Mesenchymal stem cell (in vitro differentiated cells and primary cell): ENCODE measurements at regions not wholly inside any gene's neighbourhood (a gene's known extent, or its start where the extent isn't known, plus 50 kb on each side); places are given as distances from the start of the nearest gene placed in this dataset.

Experiments
- DNase-seq: peaks from one replicate; pipeline ENCODE4 v3.0.0-alpha.2; 2013
- H2AFZ ChIP-seq: one replicate; pipeline ENCODE4 v1.6.1; 2013; ENCODE audit warnings: low read depth, mild to moderate bottlenecking, control low read depth, inconsistent platforms, low read length, moderate library complexity
- H2AK5ac ChIP-seq: 2 replicates; pipeline ENCODE4 v1.6.1; 2013; ENCODE audit warnings: low read length, moderate library complexity, mild to moderate bottlenecking, inconsistent platforms; ENCODE audit not compliant: severe bottlenecking
- H2BK120ac ChIP-seq: one replicate; pipeline ENCODE4 v1.6.1; 2013; ENCODE audit warnings: low read depth, mild to moderate bottlenecking, inconsistent platforms, low read length, moderate library complexity
- H2BK12ac ChIP-seq, 2 experiments: one replicate each; pipeline ENCODE4 v1.6.1; 2013; ENCODE audit warnings: inconsistent platforms in 2 of 2, low read length in 2 of 2, mild to moderate bottlenecking in 2 of 2, moderate library complexity in 2 of 2, control low read depth in 1 of 2
- H2BK15ac ChIP-seq: one replicate; pipeline ENCODE4 v1.6.1; 2013; ENCODE audit warnings: mild to moderate bottlenecking, low read depth, inconsistent platforms; ENCODE audit not compliant: poor library complexity, severe bottlenecking
- H2BK5ac ChIP-seq: 2 replicates; pipeline ENCODE4 v1.6.1; 2013; ENCODE audit warnings: low read depth, mild to moderate bottlenecking, low read length, control low read depth, inconsistent platforms; ENCODE audit not compliant: poor library complexity, severe bottlenecking
- H3K14ac ChIP-seq, 2 experiments: one replicate each; pipeline ENCODE4 v1.6.1; 2013; ENCODE audit warnings: inconsistent platforms in 2 of 2, low read length in 2 of 2, control low read depth in 1 of 2, mild to moderate bottlenecking in 1 of 2, moderate library complexity in 1 of 2
- H3K18ac ChIP-seq, 2 experiments: one replicate each; pipeline ENCODE4 v1.6.1; 2013; ENCODE audit warnings: inconsistent platforms in 2 of 2, low read length in 2 of 2, control low read depth in 1 of 2, low read depth in 1 of 2, mild to moderate bottlenecking in 1 of 2
- H3K23ac ChIP-seq, 2 experiments: one replicate each; pipeline ENCODE4 v1.6.1; 2013; ENCODE audit warnings: inconsistent platforms in 2 of 2, low read length in 2 of 2, mild to moderate bottlenecking in 2 of 2, moderate library complexity in 2 of 2, control low read depth in 1 of 2
- H3K27ac ChIP-seq: 2 replicates; pipeline ENCODE4 v1.5.1; 2013; ENCODE audit warnings: mild to moderate bottlenecking, moderate library complexity, low read length, control low read depth, inconsistent platforms; ENCODE audit not compliant: poor library complexity, severe bottlenecking
- H3K27me3 ChIP-seq, 2 experiments: 2 replicates each; pipeline versions ENCODE4 v1.6.1 to v1.7.0; 2013; ENCODE audit warnings: low read length in 2 of 2, mild to moderate bottlenecking in 2 of 2, moderate library complexity in 2 of 2, control low read depth in 1 of 2, inconsistent platforms in 1 of 2; ENCODE audit not compliant: control insufficient read depth in 1 of 2, insufficient read depth in 1 of 2
- H3K36me3 ChIP-seq, 2 experiments: 2 replicates each; pipeline versions ENCODE4 v1.6.1 to v1.7.0; 2013; ENCODE audit warnings: low read length in 2 of 2, control low read depth in 1 of 2, inconsistent platforms in 1 of 2, low read depth in 1 of 2, mild to moderate bottlenecking in 1 of 2; ENCODE audit not compliant: insufficient read depth in 2 of 2, control insufficient read depth in 1 of 2
- H3K4ac ChIP-seq, 2 experiments: one replicate each; pipeline ENCODE4 v1.6.1; 2013; ENCODE audit warnings: inconsistent platforms in 2 of 2, low read length in 2 of 2, mild to moderate bottlenecking in 2 of 2, moderate library complexity in 2 of 2, control low read depth in 1 of 2, low read depth in 1 of 2
- H3K4me1 ChIP-seq: 2 replicates; pipeline ENCODE4 v1.6.1; 2013; ENCODE audit warnings: low read depth, low read length, control low read depth; ENCODE audit not compliant: control insufficient read depth, insufficient read depth
- H3K4me2 ChIP-seq: 2 replicates; pipeline ENCODE4 v1.6.1; 2013; ENCODE audit warnings: low read length, mild to moderate bottlenecking, inconsistent platforms; ENCODE audit not compliant: poor library complexity, severe bottlenecking
- H3K4me3 ChIP-seq, 2 experiments: 2 replicates each; pipeline versions ENCODE4 v1.5.1 to v1.7.0; 2013; ENCODE audit warnings: low read length in 2 of 2, mild to moderate bottlenecking in 2 of 2, control low read depth in 1 of 2, low read depth in 1 of 2; ENCODE audit not compliant: insufficient read depth in 1 of 2
- H3K79me1 ChIP-seq: replicated peaks from 2 replicates; pipeline ENCODE4 v1.6.1; 2013; ENCODE audit warnings: mild to moderate bottlenecking, control low read depth, low read length, inconsistent platforms; ENCODE audit not compliant: poor library complexity, severe bottlenecking
- H3K9ac ChIP-seq: 2 replicates; pipeline ENCODE4 v1.7.0; 2013; ENCODE audit warnings: mild to moderate bottlenecking, low read length, moderate library complexity
- H3K9me3 ChIP-seq: 2 replicates; pipeline ENCODE4 v1.7.0; 2013; ENCODE audit warnings: mild to moderate bottlenecking, low read length; ENCODE audit not compliant: control insufficient read depth
- H4K8ac ChIP-seq: one replicate; pipeline ENCODE4 v1.6.1; 2013; ENCODE audit warnings: inconsistent platforms, mild to moderate bottlenecking, low read length, moderate library complexity
- H4K91ac ChIP-seq: one replicate; pipeline ENCODE4 v1.6.1; 2013; ENCODE audit warnings: mild to moderate bottlenecking, low read length, inconsistent platforms
- WGBS: methylation state at CpG from one replicate; pipeline ENCODE4 v1.1.7; 2013; ENCODE audit warnings: mixed read lengths; 5-methylcytosine and 5-hydroxymethylcytosine counted together

- DNase-seq: no peak
- H2AK5ac ChIP-seq: no peak overlapping the region
- H3K4me2 ChIP-seq: no peak overlapping the region
- H2BK15ac ChIP-seq: no peak overlapping the region
- H2BK12ac ChIP-seq: peak overlapping the region in 1 of 2 experiments; percentile 31
- H2BK5ac ChIP-seq: no peak overlapping the region
- H3K9me3 ChIP-seq: no peaks in the 10 kb centered on the region
- peak overlapping the region in 1 of 2 experiments; percentile 73 for H3K23ac ChIP-seq
- peak overlapping the region; percentile 72 for H4K91ac ChIP-seq
- H3K27me3 ChIP-seq: no peaks in the 10 kb centered on the region
- H3K27ac ChIP-seq: no peak overlapping the region
- no peaks in the 10 kb centered on the region for H3K79me1 ChIP-seq
- H3K4ac ChIP-seq: no peak overlapping the region
- no peak overlapping the region for H3K14ac ChIP-seq
- no peak overlapping the region for H2AFZ ChIP-seq
- no peak overlapping the region for H2BK120ac ChIP-seq
- H3K4me1 ChIP-seq: no peaks in the 10 kb centered on the region
- H4K8ac ChIP-seq: peak overlapping the region; percentile 23
- WGBS: 74% methylated on average over 4 of the region's 4 CpGs
- H3K18ac ChIP-seq: no peak overlapping the region
- no peaks in the 10 kb centered on the region for H3K36me3 ChIP-seq
- H3K4me3 ChIP-seq: no peak overlapping the region
- no peak overlapping the region for H3K9ac ChIP-seq
These were observed 119.0 kb downstream of the TRIB2 start for GRCh38 chr2:12835733-12836132.

- H3K9me3 ChIP-seq: no peaks in the 10 kb centered on the region
- no peaks in the 10 kb centered on the region for H3K4me1 ChIP-seq
- no peak overlapping the region for H3K18ac ChIP-seq
- H3K27me3 ChIP-seq: no peaks in the 10 kb centered on the region
- no peak overlapping the region for H3K4me2 ChIP-seq
- no peak overlapping the region for H2AFZ ChIP-seq
- no peaks in the 10 kb centered on the region for H3K36me3 ChIP-seq
- H3K27ac ChIP-seq: no peak overlapping the region
- H4K8ac ChIP-seq: no peak overlapping the region
- no peak overlapping the region for H4K91ac ChIP-seq
- no peak overlapping the region for H3K9ac ChIP-seq
- H2BK12ac ChIP-seq: no peak overlapping the region
- no peak overlapping the region for H3K14ac ChIP-seq
- H3K4ac ChIP-seq: no peak overlapping the region
- WGBS: 90% methylated on average over 2 of the region's 2 CpGs
- no peaks in the 10 kb centered on the region for H3K79me1 ChIP-seq
- no peak overlapping the region for H3K4me3 ChIP-seq
- no peak overlapping the region for H2BK5ac ChIP-seq
- no peak for DNase-seq
- no peak overlapping the region for H2BK15ac ChIP-seq
- H2AK5ac ChIP-seq: no peak overlapping the region
- H3K23ac ChIP-seq: no peak overlapping the region
- H2BK120ac ChIP-seq: no peak overlapping the region
These were observed 122.6 kb downstream of the TRIB2 start for GRCh38 chr2:12839339-12839738.

- Histone ChIP-seq H2BK5ac (no peak overlapping the region), H3K18ac (no peak overlapping the region), H2BK120ac (no peak overlapping the region), H4K91ac (no peak overlapping the region), H2AFZ (no peak overlapping the region), H3K4me1 (no peaks in the 10 kb centered on the region), H3K4me2 (no peak overlapping the region), H3K79me1 (no peaks in the 10 kb centered on the region), H3K27ac (no peak overlapping the region), H2BK12ac (no peak overlapping the region), H2BK15ac (no peak overlapping the region), H3K4ac (no peak overlapping the region), H3K27me3 (no peaks in the 10 kb centered on the region), H3K9me3 (no peaks in the 10 kb centered on the region), H2AK5ac (no peak overlapping the region), H3K36me3 (no peaks in the 10 kb centered on the region), H3K9ac (no peak overlapping the region), H3K23ac (no peak overlapping the region), H4K8ac (no peak overlapping the region), H3K14ac (no peak overlapping the region), H3K4me3 (no peak overlapping the region)
- DNase-seq: no peak
- 94% methylated on average over 5 of the region's 5 CpGs for WGBS
These were observed 124.3 kb downstream of the TRIB2 start for GRCh38 chr2:12841021-12841420.

GRCh38 chr2:12842917-12843316 is 126.2 kb downstream of the TRIB2 start:
- 92% methylated on average over 1 of the region's 4 CpGs for WGBS
- DNase-seq: no peak
- Histone ChIP-seq H3K4ac (no peak overlapping the region), H2BK12ac (no peak overlapping the region), H3K18ac (no peak overlapping the region), H3K9ac (no peak overlapping the region), H4K91ac (no peak overlapping the region), H3K36me3 (no peaks in the 10 kb centered on the region), H2AK5ac (no peak overlapping the region), H2BK120ac (no peak overlapping the region), H3K27me3 (no peaks in the 10 kb centered on the region), H4K8ac (no peak overlapping the region), H2BK15ac (no peak overlapping the region), H3K4me3 (no peak overlapping the region), H3K4me2 (no peak overlapping the region), H3K79me1 (no peaks in the 10 kb centered on the region), H3K14ac (no peak overlapping the region), H3K4me1 (no peaks in the 10 kb centered on the region), H2BK5ac (no peak overlapping the region), H3K9me3 (no peaks in the 10 kb centered on the region), H2AFZ (no peak overlapping the region), H3K23ac (no peak overlapping the region), H3K27ac (no peak overlapping the region)
